Liver (tissue), 7 donors: ENCODE measurements at regions not wholly inside any gene's neighbourhood (a gene's known extent, or its start where the extent isn't known, plus 50 kb on each side); places are given as distances from the start of the nearest gene placed in this dataset.

ENCODE experiments used
- DNase-seq: peaks from one replicate; pipeline ENCODE4 v3.0.0-alpha.2; 2017; ENCODE audit warnings: low spot score
- H3K27ac ChIP-seq, 2 donors: one replicate each; pipeline ENCODE4 v1.7.0; 2013; ENCODE audit warnings: inconsistent platforms in 2 of 2, low read length in 2 of 2, control low read depth in 1 of 2, low read depth in 1 of 2, mild to moderate bottlenecking in 1 of 2
- H3K27me3 ChIP-seq, 4 donors: one replicate each; pipeline versions ENCODE4 v1.6.1 to v1.7.0; 2013; ENCODE audit warnings: low read length in 3 of 4, inconsistent platforms in 1 of 4, mild to moderate bottlenecking in 1 of 4, moderate library complexity in 1 of 4; ENCODE audit not compliant: control insufficient read depth in 4 of 4, insufficient read depth in 4 of 4
- H3K36me3 ChIP-seq, 4 donors: one replicate each; pipeline versions ENCODE4 v1.6.1 to v1.7.0; 2013; ENCODE audit warnings: low read length in 3 of 4, mild to moderate bottlenecking in 3 of 4, low read depth in 1 of 4, moderate library complexity in 1 of 4; ENCODE audit not compliant: control insufficient read depth in 4 of 4, insufficient read depth in 3 of 4
- H3K4me1 ChIP-seq, 4 donors: one replicate each; pipeline versions ENCODE4 v1.6.1 to v1.7.0; 2013; ENCODE audit warnings: low read length in 3 of 4, mild to moderate bottlenecking in 3 of 4, moderate library complexity in 1 of 4; ENCODE audit not compliant: control insufficient read depth in 4 of 4, insufficient read depth in 4 of 4
- H3K4me3 ChIP-seq, 3 donors: one replicate each; pipeline versions ENCODE4 v1.6.1 to v1.7.0; 2013; ENCODE audit warnings: low read length in 3 of 3, control low read depth in 1 of 3, low read depth in 1 of 3, mild to moderate bottlenecking in 1 of 3
- H3K9ac ChIP-seq, 2 donors: one replicate each; pipeline ENCODE4 v1.7.0; 2013; ENCODE audit warnings: low read length in 2 of 2, mild to moderate bottlenecking in 2 of 2, moderate library complexity in 2 of 2, control low read depth in 1 of 2, low read depth in 1 of 2
- H3K9me3 ChIP-seq, 4 donors: one replicate each; pipeline versions ENCODE4 v1.6.1 to v1.7.0; 2013; ENCODE audit warnings: low read length in 3 of 4; ENCODE audit not compliant: control insufficient read depth in 4 of 4
- ATF3 ChIP-seq: IDR thresholded peaks from 2 replicates; pipeline ENCODE4 v1.6.1; 2016; ENCODE audit warnings: antibody characterized with exemption
- EGR1 ChIP-seq, 2 donors: IDR thresholded peaks; 2 replicates each; pipeline ENCODE4 v1.6.1; 2016 to 2018; ENCODE audit warnings: antibody characterized with exemption in 2 of 2, low read depth in 2 of 2
- FOXA1 ChIP-seq: IDR thresholded peaks from 2 replicates; pipeline ENCODE4 v1.6.1; 2016; ENCODE audit warnings: antibody characterized with exemption
- FOXA2 ChIP-seq: IDR thresholded peaks from 2 replicates; pipeline ENCODE4 v1.6.1; 2016; ENCODE audit warnings: antibody characterized with exemption
- JUND ChIP-seq, 2 donors: IDR thresholded peaks; 2 replicates each; pipeline ENCODE4 v1.6.1; 2016; ENCODE audit warnings: antibody characterized with exemption in 2 of 2
- NR2F2 ChIP-seq: IDR thresholded peaks from 2 replicates; pipeline ENCODE4 v1.6.1; 2016; ENCODE audit warnings: antibody characterized with exemption
- RAD21 ChIP-seq, 2 donors: IDR thresholded peaks; 2 replicates each; pipeline ENCODE4 v1.6.1; 2016; ENCODE audit warnings: antibody characterized with exemption in 2 of 2, mild to moderate bottlenecking in 2 of 2
- REST ChIP-seq: IDR thresholded peaks from 2 replicates; pipeline ENCODE4 v1.6.1; 2016; ENCODE audit warnings: antibody characterized with exemption, mild to moderate bottlenecking
- RXRA ChIP-seq, 2 donors: IDR thresholded peaks; 2 replicates each; pipeline ENCODE4 v1.6.1; 2017 to 2018; ENCODE audit warnings: antibody characterized with exemption in 2 of 2, mild to moderate bottlenecking in 1 of 2
- ZBTB33 ChIP-seq: IDR thresholded peaks from 2 replicates; pipeline ENCODE4 v1.6.1; 2016; ENCODE audit warnings: antibody characterized with exemption
- WGBS: extraction: QIAGEN DNeasy Blood & Tissue Kit; methylation state at CpG from one replicate; pipeline ENCODE4 v1.1.7; 2013; 5-methylcytosine and 5-hydroxymethylcytosine counted together
- donor health status: healthy.
- donor health status: healthy.
- donor health status: healthy.
- donor health status: healthy.

- no peaks in the 10 kb centered on the region for H3K36me3 ChIP-seq
- TF ChIP-seq FOXA2 (no peak), RXRA (IDR thresholded peaks at IDR 0.05) (no peak), REST (no peak), EGR1 (IDR thresholded peaks at IDR 0.05; ENCODE audit: low read depth in 2 of 2) (no peak), NR2F2 (no peak), JUND (IDR thresholded peaks at IDR 0.05) (no peak), FOXA1 (no peak), RAD21 (IDR thresholded peaks at IDR 0.05) (no peak)
- H3K27ac ChIP-seq: no peak overlapping the region
- H3K4me1 ChIP-seq: no peaks in the 10 kb centered on the region
- peaks cover 0 to 2% (median 0%) of the 10 kb centered on the region in 4 donors for H3K27me3 ChIP-seq
- no peak for DNase-seq
- peaks cover 0 to 3% (median 0%) of the 10 kb centered on the region in 4 donors for H3K9me3 ChIP-seq
- no peak overlapping the region for H3K9ac ChIP-seq
- H3K4me3 ChIP-seq: no peak overlapping the region
- WGBS: 82% methylated on average over 10 of the region's 10 CpGs
Observed at GRCh38 chr13:106714271-106714982, 146.5 kb upstream of the ARGLU1 start.

GRCh38 chr13:106712381-106712780 is 144.4 kb upstream of the ARGLU1 start:
- Histone ChIP-seq H3K9me3 (no peaks in the 10 kb centered on the region), H3K4me3 (no peak overlapping the region), H3K4me1 (no peaks in the 10 kb centered on the region), H3K36me3 (no peaks in the 10 kb centered on the region), H3K27me3 (no peaks in the 10 kb centered on the region), H3K9ac (no peak overlapping the region), H3K27ac (no peak overlapping the region)
- DNase-seq: no peak
- WGBS: 76% methylated on average over 10 of the region's 10 CpGs
- TF ChIP-seq ATF3: no peak
- TF ChIP-seq REST: no peak
- no peak for TF ChIP-seq ZBTB33
- no peak for TF ChIP-seq RXRA (IDR thresholded peaks at IDR 0.05)
